CD8-positive, alpha-beta memory T cell (primary cell): ENCODE measurements at regions not wholly inside any gene's neighbourhood (a gene's known extent, or its start where the extent isn't known, plus 50 kb on each side); places are given as distances from the start of the nearest gene placed in this dataset.

Experiments used
- CTCF ChIA-PET: fragments of 350-600 bp; sonication (Branson Sonifier 250); formaldehyde crosslinking; loops from one replicate; lab custom pipeline; 2021; ENCODE audit warnings: antibody characterized with exemption; lab: Charles Lee
- POLR2A ChIA-PET: fragments of 350-600 bp; sonication (Branson Sonifier 250); formaldehyde crosslinking; loops from one replicate; lab custom pipeline; 2021; ENCODE audit warnings: antibody characterized with exemption; lab: Charles Lee
- DNase-seq, 5 donors: peaks; one replicate each; pipeline versions ENCODE4 v3.0.0 to v3.0.0-alpha.2; 2020 to 2022; ENCODE audit warnings: mixed read lengths in 1 of 5
- H3K27ac ChIP-seq: one replicate; pipeline ENCODE4 v1.7.0; 2013; ENCODE audit warnings: low read depth, mild to moderate bottlenecking, low read length, moderate library complexity
- H3K27me3 ChIP-seq: 2 replicates; pipeline ENCODE4 v1.7.0; 2013; ENCODE audit warnings: low read length, mild to moderate bottlenecking; ENCODE audit not compliant: insufficient read depth, poor library complexity, severe bottlenecking
- H3K36me3 ChIP-seq: 2 replicates; pipeline ENCODE4 v1.7.0; 2013; ENCODE audit warnings: mild to moderate bottlenecking, low read length, moderate library complexity; ENCODE audit not compliant: insufficient read depth
- H3K4me1 ChIP-seq: 2 replicates; pipeline ENCODE4 v1.7.0; 2013; ENCODE audit warnings: mild to moderate bottlenecking, low read length, moderate library complexity; ENCODE audit not compliant: insufficient read depth
- H3K4me3 ChIP-seq: 2 replicates; pipeline ENCODE4 v1.7.0; 2013; ENCODE audit warnings: mild to moderate bottlenecking, low read length
- H3K9me3 ChIP-seq: 2 replicates; pipeline ENCODE4 v1.7.0; 2013; ENCODE audit warnings: mild to moderate bottlenecking, low read length
- H3K27ac Mint-ChIP-seq, 8 donors: one replicate each; pipeline ENCODE4 v1.8.0; 2020 to 2021; ENCODE audit warnings: mixed read lengths in 8 of 8, mild to moderate bottlenecking in 6 of 8, inconsistent platforms in 3 of 8, moderate library complexity in 3 of 8
- H3K27me3 Mint-ChIP-seq, 2 donors: one replicate each; pipeline ENCODE4 v1.8.0; 2020 to 2021; ENCODE audit warnings: mixed read lengths in 2 of 2, mild to moderate bottlenecking in 1 of 2, moderate library complexity in 1 of 2
- H3K36me3 Mint-ChIP-seq, 3 donors: one replicate each; pipeline ENCODE4 v1.8.0; 2020 to 2021; ENCODE audit warnings: mixed read lengths in 3 of 3, inconsistent platforms in 1 of 3, mild to moderate bottlenecking in 1 of 3
- H3K4me1 Mint-ChIP-seq, 3 donors: one replicate each; pipeline ENCODE4 v1.8.0; 2020 to 2021; ENCODE audit warnings: mixed read lengths in 3 of 3, inconsistent platforms in 1 of 3, mild to moderate bottlenecking in 1 of 3
- H3K4me3 Mint-ChIP-seq, 7 donors: one replicate each; pipeline ENCODE4 v1.8.0; 2020 to 2021; ENCODE audit warnings: mixed read lengths in 7 of 7, mild to moderate bottlenecking in 6 of 7, moderate library complexity in 4 of 7, inconsistent platforms in 2 of 7
- H3K9me3 Mint-ChIP-seq, 5 donors: one replicate each; pipeline ENCODE4 v1.8.0; 2020 to 2022; ENCODE audit warnings: mixed read lengths in 5 of 5, mild to moderate bottlenecking in 3 of 5, moderate library complexity in 2 of 5, inconsistent platforms in 1 of 5

GRCh38 chr13:74633734-74634133 is 499.5 kb upstream of the KLF12 start:
- Histone ChIP-seq H3K9me3 (no peaks in the 10 kb centered on the region), H3K36me3 (no peaks in the 10 kb centered on the region), H3K4me1 (no peaks in the 10 kb centered on the region), H3K27me3 (no peaks in the 10 kb centered on the region), H3K4me3 (no peak overlapping the region), H3K27ac (no peak overlapping the region)
- Mint-ChIP-seq H3K27ac (no peak overlapping the region), H3K4me1 (no peaks in the 10 kb centered on the region), H3K27me3 (peaks cover 2 to 16% of the 10 kb centered on the region in 2 donors), H3K4me3 (no peak overlapping the region), H3K9me3 (peaks cover 0 to 4% (median 3%) of the 10 kb centered on the region in 5 donors), H3K36me3 (peaks cover 0 to 4% (median 0%) of the 10 kb centered on the region in 3 donors)
- no peak for DNase-seq
- POLR2A ChIA-PET = no interaction called here
- CTCF ChIA-PET = no interaction called here

GRCh38 chr13:74629985-74630384 is 495.8 kb upstream of the KLF12 start:
- no peaks in the 10 kb centered on the region for H3K27me3 ChIP-seq
- no peak overlapping the region for H3K4me3 ChIP-seq
- H3K27ac ChIP-seq = no peak overlapping the region
- H3K9me3 Mint-ChIP-seq = peaks cover 0 to 4% (median 3%) of the 10 kb centered on the region in 5 donors
- H3K27ac Mint-ChIP-seq = no peak overlapping the region
- no peaks in the 10 kb centered on the region for H3K4me1 Mint-ChIP-seq
- CTCF ChIA-PET = no interaction called here
- H3K36me3 Mint-ChIP-seq = peaks cover 0 to 4% (median 2%) of the 10 kb centered on the region in 3 donors
- POLR2A ChIA-PET = no interaction called here
- H3K36me3 ChIP-seq = no peaks in the 10 kb centered on the region
- H3K4me3 Mint-ChIP-seq = no peak overlapping the region
- peaks cover 4 to 24% of the 10 kb centered on the region in 2 donors for H3K27me3 Mint-ChIP-seq
- H3K4me1 ChIP-seq = no peaks in the 10 kb centered on the region
- no peaks in the 10 kb centered on the region for H3K9me3 ChIP-seq
- DNase-seq = no peak

- POLR2A ChIA-PET = no interaction called here
- Mint-ChIP-seq H3K27ac (no peak overlapping the region), H3K36me3 (peaks cover 0 to 4% (median 2%) of the 10 kb centered on the region in 3 donors)
These were observed 491.3 kb upstream of the KLF12 start for GRCh38 chr13:74625541-74625940.

DNA sequence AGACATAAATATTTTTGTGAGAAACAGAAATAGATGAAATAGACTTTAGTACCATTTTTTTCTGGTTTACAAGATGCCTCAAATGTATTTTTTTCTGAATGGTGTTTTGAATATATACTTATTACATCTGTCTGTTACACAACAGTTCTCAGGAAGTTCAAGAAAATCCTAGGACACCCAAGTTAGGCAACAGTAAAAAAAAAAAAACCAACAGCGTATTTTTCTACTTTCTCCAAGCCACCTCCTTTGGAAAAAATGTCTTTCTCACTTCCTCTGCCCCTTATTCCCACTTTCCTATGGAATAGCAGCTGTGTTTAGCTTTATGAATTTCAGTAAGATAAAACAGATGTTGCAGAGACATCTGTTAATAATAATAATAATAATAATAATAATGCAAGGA is 489.6 kb upstream of the KLF12 start:
- Histone ChIP-seq H3K27ac (no peak overlapping the region), H3K4me3 (no peak overlapping the region), H3K27me3 (no peaks in the 10 kb centered on the region), H3K36me3 (no peaks in the 10 kb centered on the region), H3K9me3 (no peaks in the 10 kb centered on the region), H3K4me1 (no peaks in the 10 kb centered on the region)
- POLR2A ChIA-PET = no interaction called here
- CTCF ChIA-PET = interaction anchor here (1.8 kb wide), 1 partner anchor 9 kb away, joined by 5 read pairs; no protein-coding TSS in a partner anchor
- Mint-ChIP-seq H3K27me3 (peaks cover 6 to 21% of the 10 kb centered on the region in 2 donors), H3K9me3 (no peaks in the 10 kb centered on the region), H3K4me3 (no peak overlapping the region), H3K36me3 (peaks cover 0 to 2% (median 0%) of the 10 kb centered on the region in 3 donors), H3K27ac (no peak overlapping the region), H3K4me1 (no peaks in the 10 kb centered on the region)
- no peak for DNase-seq

More at GRCh38 chr13:74625541-74625940, 491.3 kb upstream of the KLF12 start:
- Histone ChIP-seq H3K9me3 (no peaks in the 10 kb centered on the region), H3K4me1 (no peaks in the 10 kb centered on the region), H3K36me3 (no peaks in the 10 kb centered on the region), H3K4me3 (no peak overlapping the region), H3K27me3 (no peaks in the 10 kb centered on the region), H3K27ac (no peak overlapping the region)
- DNase-seq = no peak
- Mint-ChIP-seq H3K9me3 (peaks cover 0 to 4% (median 2%) of the 10 kb centered on the region in 5 donors), H3K4me1 (no peaks in the 10 kb centered on the region), H3K4me3 (no peak overlapping the region), H3K27me3 (peaks cover 9 to 31% of the 10 kb centered on the region in 2 donors)
- CTCF ChIA-PET = no interaction called here

DNA sequence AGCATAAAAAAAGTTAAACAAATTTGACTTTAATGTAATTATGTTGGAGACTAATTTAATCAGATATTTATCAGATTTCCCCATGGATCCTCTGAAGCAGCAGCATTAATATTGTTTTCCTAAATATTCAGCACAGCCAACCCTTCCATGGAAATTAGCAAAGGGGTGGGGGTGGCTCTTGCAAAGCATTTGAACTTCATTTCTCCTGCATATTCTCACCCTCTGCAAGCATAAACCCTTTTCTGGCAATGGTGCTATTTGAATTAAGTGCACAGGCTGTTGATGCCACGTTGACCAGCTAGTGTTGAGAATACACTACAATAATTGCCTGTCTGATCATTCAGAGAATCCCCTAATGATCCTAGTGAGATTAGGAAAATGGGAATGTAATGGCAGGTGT is 488.1 kb upstream of the KLF12 start:
- no peak overlapping the region for H3K27ac Mint-ChIP-seq
- no peak overlapping the region for H3K27ac ChIP-seq
- DNase-seq = no peak
- H3K27me3 Mint-ChIP-seq = peaks cover 4 to 14% of the 10 kb centered on the region in 2 donors
- no peaks in the 10 kb centered on the region for H3K9me3 Mint-ChIP-seq
- POLR2A ChIA-PET = no interaction called here
- H3K9me3 ChIP-seq = no peaks in the 10 kb centered on the region
- CTCF ChIA-PET = no interaction called here
- no peaks in the 10 kb centered on the region for H3K27me3 ChIP-seq
- no peaks in the 10 kb centered on the region for H3K4me1 Mint-ChIP-seq
- H3K4me3 Mint-ChIP-seq = no peak overlapping the region
- H3K36me3 ChIP-seq = no peaks in the 10 kb centered on the region
- H3K4me1 ChIP-seq = no peaks in the 10 kb centered on the region
- no peak overlapping the region for H3K4me3 ChIP-seq
- peaks cover 0 to 2% (median 0%) of the 10 kb centered on the region in 3 donors for H3K36me3 Mint-ChIP-seq

DNA sequence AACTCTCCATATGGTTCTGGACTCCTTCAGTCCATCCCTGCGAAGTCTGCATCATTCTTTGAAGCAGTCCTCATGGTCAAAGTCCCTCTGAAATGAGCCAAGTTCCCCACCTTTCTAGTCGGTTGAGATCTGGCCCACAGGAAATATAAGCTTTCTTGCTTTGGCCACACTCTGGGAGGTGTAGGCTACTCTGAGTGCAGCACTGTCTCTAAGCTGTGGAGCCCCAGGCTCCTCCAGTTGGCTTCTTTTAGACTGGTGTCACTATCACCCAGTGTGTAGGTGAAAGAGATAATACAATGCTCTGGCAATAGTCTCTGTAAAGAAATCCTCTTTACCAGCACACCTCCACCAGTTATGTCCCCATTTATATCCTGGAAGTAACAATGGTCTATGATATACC is 486.5 kb upstream of the KLF12 start:
- no peak for DNase-seq
- no peaks in the 10 kb centered on the region for H3K9me3 Mint-ChIP-seq
- ChIA-PET POLR2A (no interaction called here), CTCF (no interaction called here)
- no peak overlapping the region for H3K4me3 ChIP-seq
- H3K4me1 ChIP-seq = no peaks in the 10 kb centered on the region
- H3K9me3 ChIP-seq = no peaks in the 10 kb centered on the region
- H3K36me3 ChIP-seq = no peaks in the 10 kb centered on the region
- no peaks in the 10 kb centered on the region for H3K27me3 ChIP-seq
- no peak overlapping the region for H3K4me3 Mint-ChIP-seq
- no peaks in the 10 kb centered on the region for H3K36me3 Mint-ChIP-seq
- H3K4me1 Mint-ChIP-seq = no peaks in the 10 kb centered on the region
- H3K27me3 Mint-ChIP-seq = peaks cover 7 to 13% of the 10 kb centered on the region in 2 donors
- H3K27ac Mint-ChIP-seq = no peak overlapping the region
- no peak overlapping the region for H3K27ac ChIP-seq

GRCh38 chr13:74620308-74620707 is 486.1 kb upstream of the KLF12 start:
- no peaks in the 10 kb centered on the region for H3K9me3 ChIP-seq
- Mint-ChIP-seq H3K27me3 (peaks cover 7 to 13% of the 10 kb centered on the region in 2 donors), H3K4me3 (no peak overlapping the region), H3K9me3 (no peaks in the 10 kb centered on the region), H3K27ac (no peak overlapping the region), H3K36me3 (no peaks in the 10 kb centered on the region), H3K4me1 (no peaks in the 10 kb centered on the region)
- no peaks in the 10 kb centered on the region for H3K27me3 ChIP-seq
- H3K36me3 ChIP-seq = no peaks in the 10 kb centered on the region
- CTCF ChIA-PET = no interaction called here
- H3K27ac ChIP-seq = no peak overlapping the region
- POLR2A ChIA-PET = no interaction called here
- H3K4me3 ChIP-seq = no peak overlapping the region
- no peaks in the 10 kb centered on the region for H3K4me1 ChIP-seq
- DNase-seq = no peak

- Mint-ChIP-seq H3K27me3 (peaks cover 10 to 23% of the 10 kb centered on the region in 2 donors), H3K27ac (no peak overlapping the region), H3K9me3 (peaks cover 2 to 8% (median 2%) of the 10 kb centered on the region in 5 donors), H3K4me1 (no peaks in the 10 kb centered on the region), H3K36me3 (no peaks in the 10 kb centered on the region), H3K4me3 (no peak overlapping the region)
- DNase-seq = no peak
- ChIA-PET POLR2A (no interaction called here), CTCF (no interaction called here)
- Histone ChIP-seq H3K27ac (no peak overlapping the region), H3K4me1 (no peaks in the 10 kb centered on the region), H3K9me3 (no peaks in the 10 kb centered on the region), H3K36me3 (no peaks in the 10 kb centered on the region), H3K4me3 (no peak overlapping the region), H3K27me3 (no peaks in the 10 kb centered on the region)
These were observed 463.3 kb upstream of the KLF12 start for GRCh38 chr13:74597526-74597925.
